H1 (cell line): ENCODE measurements at regions not wholly inside any gene's neighbourhood (a gene's known extent, or its start where the extent isn't known, plus 50 kb on each side); places are given as distances from the start of the nearest gene placed in this dataset.

Source experiments
- CTCF ChIA-PET: fragments of 300-600 bp; sonication (Branson Sonifier 250); formaldehyde crosslinking; loops from one replicate; lab custom pipeline; 2021; ENCODE audit not compliant: partially characterized antibody; lab: Charles Lee
- POLR2A ChIA-PET: fragments of 300-600 bp; sonication (Branson Sonifier 250); formaldehyde crosslinking; loops from one replicate; lab custom pipeline; 2021; ENCODE audit warnings: inconsistent platforms; ENCODE audit not compliant: partially characterized antibody; lab: Charles Lee
- DNase-seq, 2 experiments: peaks; one replicate each; pipeline versions ENCODE4 v3.0.0 to v3.0.0-alpha.2; 2010 to 2022; ENCODE audit warnings: low spot score in 2 of 2, low read depth in 1 of 2, mixed read lengths in 1 of 2
- FAIRE-seq: peaks from 2 replicates; lab custom pipeline; 2011; peaks lifted over from hg19 to GRCh38; lab: Jason Lieb, UNC
- H2AFZ ChIP-seq: 2 replicates; pipeline ENCODE4 v1.8.1; 2012; ENCODE audit warnings: low read length, inconsistent platforms
- H2AK5ac ChIP-seq: 2 replicates; pipeline ENCODE4 v1.6.1; 2013; ENCODE audit warnings: low read depth, low read length
- H2BK120ac ChIP-seq: replicated peaks from 2 replicates; pipeline ENCODE3; 2013; ENCODE audit warnings: low read depth, low read length, inconsistent platforms
- H2BK12ac ChIP-seq: 2 replicates; pipeline ENCODE4 v1.6.1; 2013; ENCODE audit warnings: low read depth, low read length
- H2BK15ac ChIP-seq: 2 replicates; pipeline ENCODE4 v1.6.1; 2013; ENCODE audit warnings: low read length
- H2BK20ac ChIP-seq: 2 replicates; pipeline ENCODE4 v1.6.1; 2013; ENCODE audit warnings: low read length
- H2BK5ac ChIP-seq: 2 replicates; pipeline ENCODE4 v1.6.1; 2013; ENCODE audit warnings: low read depth, low read length
- H3K14ac ChIP-seq: 2 replicates; pipeline ENCODE4 v1.6.1; 2013; ENCODE audit warnings: inconsistent platforms; ENCODE audit not compliant: insufficient read length
- H3K18ac ChIP-seq: 2 replicates; pipeline ENCODE4 v1.6.1; 2013; ENCODE audit warnings: low read length; ENCODE audit errors: extremely low read depth
- H3K23ac ChIP-seq: 2 replicates; pipeline ENCODE4 v1.6.1; 2013; ENCODE audit warnings: inconsistent platforms; ENCODE audit not compliant: insufficient read length
- H3K23me2 ChIP-seq: 2 replicates; pipeline ENCODE4 v1.6.1; 2013; ENCODE audit warnings: low read depth, low read length
- H3K27ac ChIP-seq: 2 replicates; pipeline ENCODE4 v1.6.1; 2011; ENCODE audit warnings: low read depth, low read length, inconsistent platforms
- H3K27me3 ChIP-seq, 4 experiments: replicated peaks in 1 of 4; 1 replicate in 1 of 4; 2 replicates in 3 of 4; pipeline versions ENCODE4 v1.6.1 to v1.8.1; 2011 to 2013; ENCODE audit warnings: low read length in 3 of 4, mild to moderate bottlenecking in 3 of 4, inconsistent platforms in 2 of 4, mixed read lengths in 2 of 4, moderate library complexity in 1 of 4; ENCODE audit not compliant: control insufficient read depth in 3 of 4, insufficient read depth in 3 of 4; ENCODE audit errors: extremely low read depth in 1 of 4
- H3K36me3 ChIP-seq, 4 experiments: 2 replicates each; pipeline versions ENCODE4 v1.6.1 to v1.8.1; 2011 to 2013; ENCODE audit warnings: mild to moderate bottlenecking in 4 of 4, low read length in 3 of 4, moderate library complexity in 2 of 4, control low read depth in 1 of 4, inconsistent platforms in 1 of 4; ENCODE audit not compliant: insufficient read depth in 4 of 4, control insufficient read depth in 2 of 4
- H3K4ac ChIP-seq: replicated peaks from 2 replicates; pipeline ENCODE3; 2013; ENCODE audit warnings: low read length, low read depth, mixed read lengths, inconsistent platforms; ENCODE audit not compliant: insufficient read length
- H3K4me1 ChIP-seq, 4 experiments: replicated peaks in 1 of 4; 1 replicate in 1 of 4; 2 replicates in 3 of 4; pipeline versions ENCODE4 v1.6.1 to v1.8.1; 2011 to 2013; ENCODE audit warnings: low read length in 3 of 4, inconsistent platforms in 2 of 4, mixed read lengths in 1 of 4; ENCODE audit not compliant: insufficient read depth in 4 of 4, control insufficient read depth in 3 of 4
- H3K4me2 ChIP-seq, 2 experiments: 2 replicates each; pipeline versions ENCODE4 v1.6.1 to v1.8.1; 2011 to 2013; ENCODE audit warnings: low read depth in 2 of 2, low read length in 2 of 2, control low read depth in 1 of 2, inconsistent platforms in 1 of 2, mild to moderate bottlenecking in 1 of 2; ENCODE audit not compliant: insufficient read depth in 1 of 2
- H3K4me3 ChIP-seq, 4 experiments: fragments of 200-600, 300-600 bp in 1 of 4; sonication (generic), shearing (Covaris generic), sonication (Bioruptor Twin) in 1 of 4; 2 replicates each; pipeline versions ENCODE4 v1.5.1 to v1.8.1; 2011 to 2016; ENCODE audit warnings: low read length in 4 of 4, low read depth in 3 of 4, control low read depth in 2 of 4, inconsistent platforms in 2 of 4, mild to moderate bottlenecking in 2 of 4, mixed read lengths in 1 of 4, moderate library complexity in 1 of 4; ENCODE audit not compliant: insufficient read depth in 2 of 4; ENCODE audit errors: extremely low read depth in 1 of 4
- H3K56ac ChIP-seq: replicated peaks from 2 replicates; pipeline ENCODE3; 2013; ENCODE audit warnings: low read depth, mild to moderate bottlenecking, mixed read lengths, low read length, inconsistent platforms; ENCODE audit not compliant: insufficient read length
- H3K79me1 ChIP-seq: 2 replicates; pipeline ENCODE4 v1.6.1; 2013; ENCODE audit warnings: low read depth, low read length, control low read depth
- H3K79me2 ChIP-seq, 2 experiments: 2 replicates each; pipeline versions ENCODE4 v1.6.1 to v1.8.1; 2012 to 2013; ENCODE audit warnings: low read length in 2 of 2, mild to moderate bottlenecking in 2 of 2, inconsistent platforms in 1 of 2; ENCODE audit not compliant: insufficient read depth in 2 of 2, control insufficient read depth in 1 of 2
- H3K9ac ChIP-seq, 4 experiments: replicated peaks in 1 of 4; 1 replicate in 1 of 4; 2 replicates in 3 of 4; pipeline versions ENCODE4 v1.6.1 to v1.8.1; 2011 to 2013; ENCODE audit warnings: low read depth in 3 of 4, low read length in 3 of 4, control low read depth in 2 of 4, mild to moderate bottlenecking in 2 of 4, moderate library complexity in 2 of 4, inconsistent platforms in 1 of 4; ENCODE audit errors: extremely low read depth in 1 of 4
- H3K9me3 ChIP-seq, 2 experiments: 2 replicates each; pipeline versions ENCODE4 v1.6.1 to v1.8.1; 2012 to 2013; ENCODE audit warnings: mild to moderate bottlenecking in 2 of 2, moderate library complexity in 2 of 2, control low read depth in 1 of 2, inconsistent platforms in 1 of 2, low read depth in 1 of 2, low read length in 1 of 2, mixed read lengths in 1 of 2; ENCODE audit not compliant: insufficient read depth in 2 of 2
- H4K20me1 ChIP-seq, 2 experiments: replicated peaks in 1 of 2; 2 replicates each; pipeline versions ENCODE3 to v1.8.1; 2011 to 2013; ENCODE audit warnings: inconsistent platforms in 2 of 2, low read length in 2 of 2, mild to moderate bottlenecking in 1 of 2; ENCODE audit not compliant: insufficient read depth in 2 of 2, control insufficient read depth in 1 of 2
- H4K5ac ChIP-seq: 2 replicates; pipeline ENCODE4 v1.6.1; 2013; ENCODE audit warnings: low read length, low read depth, mixed read lengths, inconsistent platforms; ENCODE audit not compliant: insufficient read length
- H4K8ac ChIP-seq: 2 replicates; pipeline ENCODE4 v1.8.0; 2013; ENCODE audit warnings: mild to moderate bottlenecking, moderate library complexity, low read length, inconsistent platforms; ENCODE audit not compliant: insufficient read depth; ENCODE audit errors: extremely low read depth
- H4K91ac ChIP-seq: replicated peaks from 2 replicates; pipeline ENCODE3; 2013; ENCODE audit warnings: low read length, mixed read lengths, inconsistent platforms; ENCODE audit not compliant: insufficient read length
- CBX5 ChIP-seq: fragments of 300-800, 300-1000 bp; sonication (generic); IDR thresholded peaks from 2 replicates; pipeline ENCODE4 v1.7.1; 2016; ENCODE audit warnings: antibody characterized with exemption, low read length, low read depth
- EZH2 ChIP-seq: fragments of 200-600 bp; sonication (generic); IDR thresholded peaks from 2 replicates; pipeline ENCODE4 v1.7.1; 2012; ENCODE audit warnings: low read depth, mild to moderate bottlenecking, moderate library complexity, low read length, inconsistent platforms; ENCODE audit not compliant: severe bottlenecking
- GABPA ChIP-seq: IDR thresholded peaks from 2 replicates; pipeline ENCODE4 v1.6.1; 2011; ENCODE audit warnings: mild to moderate bottlenecking, low read length, moderate library complexity, borderline replicate concordance; ENCODE audit not compliant: insufficient read depth
- JUND ChIP-seq: IDR thresholded peaks from 2 replicates; pipeline ENCODE4 v1.6.1; 2011; ENCODE audit warnings: mild to moderate bottlenecking, improper control_type of control experiment, low read length
- SP2 ChIP-seq: IDR thresholded peaks from 2 replicates; pipeline ENCODE4 v1.6.1; 2012; ENCODE audit warnings: mild to moderate bottlenecking, low read length, inconsistent platforms
- SP4 ChIP-seq: IDR thresholded peaks from 2 replicates; pipeline ENCODE4 v1.6.1; 2012; ENCODE audit warnings: low read length, inconsistent platforms
- SRF ChIP-seq: IDR thresholded peaks from 2 replicates; pipeline ENCODE4 v1.6.1; 2011; ENCODE audit warnings: mild to moderate bottlenecking, low read depth, low read length, moderate library complexity
- SUZ12 ChIP-seq: fragments of 200-600 bp; sonication (generic); IDR thresholded peaks from 2 replicates; pipeline ENCODE4 v1.6.1; 2012; ENCODE audit warnings: mild to moderate bottlenecking, inconsistent platforms, low read length, moderate library complexity, mixed read lengths
- TEAD4 ChIP-seq: IDR thresholded peaks from 2 replicates; pipeline ENCODE4 v1.6.1; 2012; ENCODE audit warnings: low read depth, low read length, inconsistent platforms, mixed read lengths
- WGBS, 2 experiments: shearing (Covaris generic) in 1 of 2; methylation state at CpG; one replicate each; pipeline versions ENCODE4 v1.1.6 to v1.1.7; 2013 to 2015; ENCODE audit warnings: low lambda C conversion rate in 2 of 2, mixed read lengths in 2 of 2, inconsistent platforms in 1 of 2, low coverage in 1 of 2, missing lambda C conversion rate in 1 of 2; ENCODE audit not compliant: insufficient replicate concordance in 2 of 2, insufficient coverage in 1 of 2, insufficient read length in 1 of 2; ENCODE audit errors: extremely low coverage in 1 of 2, missing lambda C conversion rate in 1 of 2; 5-methylcytosine and 5-hydroxymethylcytosine counted together
- TF ChIP-seq, protein P1 (sequence below): IDR thresholded peaks from 2 replicates; pipeline ENCODE4 v1.6.1; 2011; ENCODE audit warnings: low read depth, mild to moderate bottlenecking, low read length; ENCODE audit not compliant: insufficient read depth
- TF ChIP-seq, protein P2 (sequence below): IDR thresholded peaks from 2 replicates; pipeline ENCODE4 v1.6.1; 2011; ENCODE audit warnings: low read length, improper control_type of control experiment

DNA sequence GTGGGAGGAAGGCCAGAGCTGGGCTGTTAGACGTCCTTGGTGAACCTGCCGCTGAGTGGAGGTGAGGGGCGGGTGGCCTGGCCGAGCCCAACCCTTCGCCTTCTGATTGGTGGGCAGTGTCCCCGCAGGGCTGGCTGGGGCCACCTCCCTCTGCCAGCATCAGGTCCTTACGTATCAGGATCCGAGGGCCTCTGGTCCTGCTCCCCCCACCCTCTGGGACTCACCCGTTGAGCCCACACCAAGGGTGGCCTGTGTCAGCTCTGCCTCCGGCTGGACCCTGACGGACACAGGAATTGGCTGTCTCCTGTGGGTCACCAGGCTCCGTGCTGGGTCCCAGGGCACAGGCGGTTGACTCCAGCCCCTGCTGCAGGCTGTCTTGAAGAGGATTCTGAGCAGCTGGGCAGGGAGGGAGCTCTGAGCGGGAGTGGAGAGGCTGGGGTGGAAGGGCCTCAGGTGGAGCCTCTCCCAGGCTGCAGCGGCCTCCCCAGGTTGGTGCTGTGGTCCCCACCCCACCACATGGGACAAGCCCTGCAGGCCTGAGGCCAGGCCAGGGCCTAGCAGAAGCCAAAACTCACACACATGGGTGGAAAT is 58.4 kb upstream of the NKX1-1 start:
- no peak for DNase-seq
- peak overlapping the region; percentile 17; the same call in 1 of the 2 replicates for H2BK12ac ChIP-seq
- H3K36me3 ChIP-seq, result no peaks in the 10 kb centered on the region
- peak overlapping the region; percentile 25; the same call in 1 of the 2 replicates for H4K8ac ChIP-seq
- H3K79me2 ChIP-seq, result no peaks in the 10 kb centered on the region
- H3K23me2 ChIP-seq, result peaks cover 10% of the 10 kb centered on the region; the same call in 1 of the 2 replicates
- CTCF ChIA-PET, result no interaction called here
- POLR2A ChIA-PET, result no interaction called here
- no peak overlapping the region for H4K91ac ChIP-seq
- peaks cover 0 to 12% (median 6%) of the 10 kb centered on the region in 4 experiments; a peak in 6 of 7 replicates for H3K4me1 ChIP-seq
- FAIRE-seq, result no peak
- 0 out of 2 replicates have a peak overlapping the region, but pooled peaks have one; percentile 44 for H2BK5ac ChIP-seq
- no peak overlapping the region for H3K9ac ChIP-seq
- H2AK5ac ChIP-seq, result no peak overlapping the region
- no peak overlapping the region for H2BK120ac ChIP-seq
- H2BK20ac ChIP-seq, result no peak overlapping the region
- no peak overlapping the region for H3K14ac ChIP-seq
- H3K4me2 ChIP-seq, result no peak overlapping the region
- no peaks in the 10 kb centered on the region for H3K79me1 ChIP-seq
- H3K4me3 ChIP-seq, result no peak overlapping the region
- H3K18ac ChIP-seq, result no peak overlapping the region
- no peak overlapping the region for H4K5ac ChIP-seq
- peaks cover 0 to 8% of the 10 kb centered on the region in 2 experiments; a peak in 2 of 4 replicates for H3K9me3 ChIP-seq
- no peak overlapping the region for H3K27ac ChIP-seq
- peaks cover 0 to 7% of the 10 kb centered on the region in 2 experiments for H4K20me1 ChIP-seq
- H3K27me3 ChIP-seq, result no peaks in the 10 kb centered on the region; a peak in 1 of 7 replicates
- no peak overlapping the region for H2BK15ac ChIP-seq
- no peak overlapping the region for H3K56ac ChIP-seq
- no peak overlapping the region for H2AFZ ChIP-seq
- H3K4ac ChIP-seq, result no peak overlapping the region
- WGBS, 2 experiments, result 86% methylated on average over 15 of the region's 15 CpGs; no CpG with 5 or more reads in 1 of the 2 experiments
- H3K23ac ChIP-seq, result no peak overlapping the region
- no peak for TF ChIP-seq SRF
- TF ChIP-seq SUZ12, result no peak
- TF ChIP-seq TEAD4, result no peak
- TF ChIP-seq, protein P1, sequence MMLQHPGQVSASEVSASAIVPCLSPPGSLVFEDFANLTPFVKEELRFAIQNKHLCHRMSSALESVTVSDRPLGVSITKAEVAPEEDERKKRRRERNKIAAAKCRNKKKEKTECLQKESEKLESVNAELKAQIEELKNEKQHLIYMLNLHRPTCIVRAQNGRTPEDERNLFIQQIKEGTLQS, result no peak
- TF ChIP-seq GABPA, result no peak
- no peak for TF ChIP-seq EZH2
- TF ChIP-seq JUND, result no peak
- no peak for TF ChIP-seq CBX5
- no peak for TF ChIP-seq SP4
- TF ChIP-seq, protein P2, sequence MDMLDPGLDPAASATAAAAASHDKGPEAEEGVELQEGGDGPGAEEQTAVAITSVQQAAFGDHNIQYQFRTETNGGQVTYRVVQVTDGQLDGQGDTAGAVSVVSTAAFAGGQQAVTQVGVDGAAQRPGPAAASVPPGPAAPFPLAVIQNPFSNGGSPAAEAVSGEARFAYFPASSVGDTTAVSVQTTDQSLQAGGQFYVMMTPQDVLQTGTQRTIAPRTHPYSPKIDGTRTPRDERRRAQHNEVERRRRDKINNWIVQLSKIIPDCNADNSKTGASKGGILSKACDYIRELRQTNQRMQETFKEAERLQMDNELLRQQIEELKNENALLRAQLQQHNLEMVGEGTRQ, result no peak
- TF ChIP-seq SP2, result no peak
